ENCODE measurements at regions not wholly inside any gene's neighbourhood (a gene's known extent, or its start where the extent isn't known, plus 50 kb on each side); places are given as distances from the start of the nearest gene placed in this dataset.
"Not testable (repeated sequence)": the region's sequence is repeated elsewhere in the genome, so short reads cannot be mapped to it uniquely, and the experiment has no call there.

GRCh38 chr22:46040471-46041465, 63.8 kb upstream of the WNT7B start:
- DNase-seq (ENCODE audit: low spot score), result no peak

GRCh38 chr22:46041642-46042041, 64.7 kb upstream of the WNT7B start:
- DNase-seq (ENCODE audit: low spot score), result no peak

DNA sequence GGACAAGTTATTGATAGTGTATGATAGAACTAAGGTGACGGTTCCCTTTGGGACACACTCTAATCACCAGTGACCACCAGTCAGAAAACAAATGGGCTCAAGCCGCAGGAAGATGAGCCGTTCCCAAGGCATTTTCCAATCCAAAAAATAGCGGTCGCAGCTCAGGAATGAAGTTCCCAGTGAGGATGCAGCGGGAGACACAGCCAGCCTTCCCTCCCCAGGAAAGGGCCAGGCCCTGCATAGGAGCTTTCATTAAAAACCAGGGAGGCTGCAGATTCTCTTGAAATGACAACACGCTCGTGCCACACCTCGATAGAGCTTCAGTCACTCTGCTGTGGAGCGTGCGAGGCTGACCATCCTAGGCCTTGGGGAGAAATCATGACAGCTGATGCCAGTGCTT, 65.8 kb upstream of the WNT7B start:
- no peak for DNase-seq (ENCODE audit: low spot score)

DNA sequence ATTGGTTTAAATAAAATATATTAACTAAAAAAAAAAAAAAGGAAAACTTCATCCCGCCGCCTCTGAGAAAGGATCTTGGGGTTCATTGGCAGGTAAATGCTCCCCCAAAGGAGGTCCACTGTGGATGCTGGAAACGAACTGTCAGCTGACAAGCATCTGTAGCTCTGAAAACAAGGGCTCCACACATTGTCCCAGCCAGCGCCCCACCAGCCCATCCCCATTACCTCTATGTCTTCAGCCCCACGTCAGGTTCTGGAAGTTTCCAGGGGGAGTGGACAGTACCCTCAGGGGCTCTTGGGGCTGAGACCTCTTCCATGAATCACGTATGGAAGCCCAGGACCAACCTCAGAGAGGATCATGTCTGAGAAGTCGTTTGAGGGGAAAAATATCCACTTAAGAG, 66.4 kb upstream of the WNT7B start:
- DNase-seq (ENCODE audit: low spot score), result no peak

- DNase-seq (ENCODE audit: low spot score), result peak; percentile 59
These were observed 67.1 kb upstream of the WNT7B start for GRCh38 chr22:46043816-46044620.

- DNase-seq (ENCODE audit: low spot score), result peak; percentile 17
These were observed 67.9 kb upstream of the WNT7B start for GRCh38 chr22:46044621-46045458.

- DNase-seq (ENCODE audit: low spot score), result no peak
These were observed 68.7 kb upstream of the WNT7B start for GRCh38 chr22:46045459-46046298.

- no peak for DNase-seq (ENCODE audit: low spot score)
These were observed 69.3 kb upstream of the WNT7B start for GRCh38 chr22:46046299-46046685.

DNA sequence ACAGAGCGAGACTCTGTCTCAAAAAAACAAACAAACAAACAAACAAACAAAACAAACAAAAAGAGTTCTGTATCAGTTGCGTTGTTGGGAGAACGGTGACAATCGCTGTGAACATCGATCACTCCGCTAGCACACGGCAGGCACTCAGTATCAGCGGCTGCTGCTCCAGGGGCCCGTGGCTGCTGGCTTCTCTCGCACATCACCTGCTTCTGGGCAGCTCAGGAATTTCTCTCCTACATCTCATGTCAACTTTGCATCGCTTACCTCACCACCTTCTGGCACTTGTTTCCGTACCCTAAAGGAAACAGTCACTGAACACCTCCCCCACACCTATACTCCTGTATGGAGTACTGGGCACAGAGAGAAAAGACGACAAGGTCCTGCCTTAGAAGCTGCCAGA, 70.3 kb upstream of the WNT7B start:
- DNase-seq (ENCODE audit: low spot score), result no peak

- no peak for DNase-seq (ENCODE audit: low spot score)
These were observed 71.1 kb upstream of the WNT7B start for GRCh38 chr22:46047841-46048595.

DNA sequence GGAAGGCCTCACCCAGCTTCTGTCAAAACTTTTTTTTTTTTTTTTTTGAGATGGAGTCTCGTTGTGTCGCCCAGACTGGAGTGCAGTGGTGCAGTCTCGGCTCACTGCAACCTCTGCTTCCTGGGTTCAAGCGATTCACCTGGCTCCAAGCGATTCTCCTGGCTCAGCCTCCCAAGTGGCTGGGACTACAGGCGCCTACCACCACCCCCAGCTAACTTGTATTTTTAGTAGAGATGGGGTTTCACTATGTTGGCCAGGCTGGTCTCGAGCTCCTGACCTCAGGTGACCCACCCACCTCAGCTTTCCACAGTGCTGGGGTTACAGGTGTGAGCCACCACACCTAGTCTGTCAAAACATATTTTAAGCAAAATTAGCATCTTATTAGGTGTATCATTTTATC, 71.7 kb upstream of the WNT7B start:
- DNase-seq (ENCODE audit: low spot score), result not testable (repeated sequence)

- DNase-seq (ENCODE audit: low spot score), result no peak
These were observed 72.9 kb upstream of the WNT7B start for GRCh38 chr22:46049726-46050450.

- no peak for DNase-seq (ENCODE audit: low spot score)
These were observed 73.5 kb upstream of the WNT7B start for GRCh38 chr22:46050451-46050845.

DNA sequence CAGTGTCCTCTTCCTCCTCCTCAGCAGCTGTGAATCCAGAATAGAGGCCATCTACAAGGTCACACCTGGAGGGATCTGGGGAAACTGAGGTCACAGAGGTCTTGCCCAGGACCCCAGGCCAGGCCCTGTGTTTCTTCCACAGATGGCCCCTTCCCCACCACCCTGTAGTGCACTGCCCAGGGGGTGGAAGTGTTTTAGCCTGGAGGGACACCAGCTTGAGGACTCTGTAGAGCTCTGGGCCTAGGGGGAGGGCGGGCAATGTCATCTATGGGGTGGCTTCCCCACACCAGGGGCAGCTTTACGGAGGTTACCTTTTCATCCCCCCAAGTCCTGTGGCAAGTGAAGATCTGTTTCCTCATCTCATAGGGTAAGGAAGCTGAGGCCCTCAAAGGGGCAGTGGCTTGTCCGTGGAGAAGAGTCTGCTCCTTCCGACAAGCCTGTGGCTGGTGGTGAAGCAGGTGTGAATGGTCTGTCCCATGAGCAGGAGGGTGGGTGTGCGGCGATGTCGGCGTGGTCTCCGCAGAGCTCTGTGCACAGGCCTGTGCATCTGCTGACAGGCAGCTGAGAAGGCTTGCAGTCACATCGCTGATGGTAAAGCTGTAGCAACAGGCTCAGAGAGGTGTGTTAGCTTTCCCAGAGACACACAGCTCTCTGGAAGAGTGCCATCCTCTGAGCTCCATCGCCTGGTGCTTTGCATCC, 74.1 kb upstream of the WNT7B start:
- DNase-seq (ENCODE audit: low spot score), result no peak

DNA sequence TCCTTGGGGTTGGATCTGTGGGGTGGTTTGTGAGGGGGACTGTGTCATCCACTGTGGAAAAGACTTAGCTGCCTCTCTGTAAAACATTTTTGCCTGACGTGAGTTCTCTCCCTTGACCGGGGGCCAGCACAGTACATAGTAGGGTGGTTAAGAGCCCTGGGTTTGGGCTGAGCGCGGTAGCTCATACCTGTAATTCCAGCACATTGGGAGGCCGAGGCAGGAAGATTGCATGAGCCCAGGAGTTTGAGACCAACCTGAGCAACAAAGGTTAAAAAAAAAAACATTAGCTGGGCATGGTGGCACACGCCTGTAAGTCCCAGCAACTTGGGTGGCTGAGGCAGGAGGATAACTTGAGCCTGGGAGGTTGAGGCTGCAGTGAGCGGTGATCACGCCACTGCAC, 74.7 kb upstream of the WNT7B start:
- no peak for DNase-seq (ENCODE audit: low spot score)

DNA sequence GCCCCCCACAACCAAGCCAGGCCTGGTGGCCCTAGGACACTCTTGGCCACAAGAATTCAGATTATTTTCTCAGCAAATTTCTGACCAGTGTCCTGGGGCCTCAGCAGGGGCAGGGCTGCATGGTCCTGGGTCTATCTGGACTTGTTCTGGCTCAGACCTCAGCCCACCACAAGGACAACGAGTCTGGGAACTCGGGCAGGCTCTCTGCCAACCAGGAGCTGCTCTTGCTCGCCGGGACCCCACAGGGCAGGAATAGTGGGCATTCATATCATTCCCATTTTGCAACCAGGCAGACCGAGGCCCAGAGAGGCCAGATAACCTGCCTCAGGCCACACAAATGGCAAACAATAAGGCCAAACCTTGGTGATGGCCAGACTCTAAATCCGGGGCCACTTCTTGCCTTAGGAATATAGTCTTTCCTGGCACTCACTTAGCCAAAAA, 75.4 kb upstream of the WNT7B start:
- no peak for DNase-seq (ENCODE audit: low spot score)

- no peak for DNase-seq (ENCODE audit: low spot score)
These were observed 76.0 kb upstream of the WNT7B start for GRCh38 chr22:46052801-46053562.

GRCh38 chr22:46053563-46054090, 76.7 kb upstream of the WNT7B start:
- peak; percentile 92 for DNase-seq (ENCODE audit: low spot score)

All from hematopoietic multipotent progenitor cell treated with erythropoietin and hydrocortisone succinate and interleukin-3 and kit ligand, for 17 days (in vitro differentiated cells).